ENCODE measurements at regions not wholly inside any gene's neighbourhood (a gene's known extent, or its start where the extent isn't known, plus 50 kb on each side); places are given as distances from the start of the nearest gene placed in this dataset.

- no peak for TF ChIP-seq CUX1 (IDR thresholded peaks at IDR 0.05; ENCODE audit: insufficient replicate concordance, low read depth, low read length)
- TF ChIP-seq CEBPB (IDR thresholded peaks at IDR 0.05; ENCODE audit: borderline replicate concordance in 1 of 2, low read depth in 2 of 2, low read length in 2 of 2) = no peak
- TF ChIP-seq, protein P1, sequence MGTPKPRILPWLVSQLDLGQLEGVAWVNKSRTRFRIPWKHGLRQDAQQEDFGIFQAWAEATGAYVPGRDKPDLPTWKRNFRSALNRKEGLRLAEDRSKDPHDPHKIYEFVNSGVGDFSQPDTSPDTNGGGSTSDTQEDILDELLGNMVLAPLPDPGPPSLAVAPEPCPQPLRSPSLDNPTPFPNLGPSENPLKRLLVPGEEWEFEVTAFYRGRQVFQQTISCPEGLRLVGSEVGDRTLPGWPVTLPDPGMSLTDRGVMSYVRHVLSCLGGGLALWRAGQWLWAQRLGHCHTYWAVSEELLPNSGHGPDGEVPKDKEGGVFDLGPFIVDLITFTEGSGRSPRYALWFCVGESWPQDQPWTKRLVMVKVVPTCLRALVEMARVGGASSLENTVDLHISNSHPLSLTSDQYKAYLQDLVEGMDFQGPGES (IDR thresholded peaks at IDR 0.05) = no peak
- no peak for TF ChIP-seq SREBF2 (IDR thresholded peaks at IDR 0.05; ENCODE audit: low read length)
- TF ChIP-seq NFIC (IDR thresholded peaks at IDR 0.05; ENCODE audit: low read depth, low read length) = no peak
- TF ChIP-seq, protein P2, sequence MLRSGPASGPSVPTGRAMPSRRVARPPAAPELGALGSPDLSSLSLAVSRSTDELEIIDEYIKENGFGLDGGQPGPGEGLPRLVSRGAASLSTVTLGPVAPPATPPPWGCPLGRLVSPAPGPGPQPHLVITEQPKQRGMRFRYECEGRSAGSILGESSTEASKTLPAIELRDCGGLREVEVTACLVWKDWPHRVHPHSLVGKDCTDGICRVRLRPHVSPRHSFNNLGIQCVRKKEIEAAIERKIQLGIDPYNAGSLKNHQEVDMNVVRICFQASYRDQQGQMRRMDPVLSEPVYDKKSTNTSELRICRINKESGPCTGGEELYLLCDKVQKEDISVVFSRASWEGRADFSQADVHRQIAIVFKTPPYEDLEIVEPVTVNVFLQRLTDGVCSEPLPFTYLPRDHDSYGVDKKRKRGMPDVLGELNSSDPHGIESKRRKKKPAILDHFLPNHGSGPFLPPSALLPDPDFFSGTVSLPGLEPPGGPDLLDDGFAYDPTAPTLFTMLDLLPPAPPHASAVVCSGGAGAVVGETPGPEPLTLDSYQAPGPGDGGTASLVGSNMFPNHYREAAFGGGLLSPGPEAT (IDR thresholded peaks at IDR 0.05; ENCODE audit: low read depth) = no peak
- no peak for TF ChIP-seq HDAC6 (IDR thresholded peaks at IDR 0.05; ENCODE audit: unreplicated experiment)
- no peak for TF ChIP-seq SUZ12 (IDR thresholded peaks at IDR 0.05; ENCODE audit: unreplicated experiment)
- no peak for TF ChIP-seq ZBTB33 (IDR thresholded peaks at IDR 0.05)
- TF ChIP-seq, protein P3, sequence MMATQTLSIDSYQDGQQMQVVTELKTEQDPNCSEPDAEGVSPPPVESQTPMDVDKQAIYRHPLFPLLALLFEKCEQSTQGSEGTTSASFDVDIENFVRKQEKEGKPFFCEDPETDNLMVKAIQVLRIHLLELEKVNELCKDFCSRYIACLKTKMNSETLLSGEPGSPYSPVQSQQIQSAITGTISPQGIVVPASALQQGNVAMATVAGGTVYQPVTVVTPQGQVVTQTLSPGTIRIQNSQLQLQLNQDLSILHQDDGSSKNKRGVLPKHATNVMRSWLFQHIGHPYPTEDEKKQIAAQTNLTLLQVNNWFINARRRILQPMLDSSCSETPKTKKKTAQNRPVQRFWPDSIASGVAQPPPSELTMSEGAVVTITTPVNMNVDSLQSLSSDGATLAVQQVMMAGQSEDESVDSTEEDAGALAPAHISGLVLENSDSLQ (IDR thresholded peaks at IDR 0.05) = no peak
Measured at GRCh38 chr1:112165375-112165774, 175.9 kb upstream of the KCND3 start (continued).

Measured in GM12878 (cell line).